ENCODE measurements at regions not wholly inside any gene's neighbourhood (a gene's known extent, or its start where the extent isn't known, plus 50 kb on each side); places are given as distances from the start of the nearest gene placed in this dataset.

GRCh38 chr2:37543999-37544557 lies 127.4 kb downstream of the CDC42EP3 start:
- Histone ChIP-seq H3K4me3 (ENCODE audit: low read length) (peak overlapping the region; percentile 21), H3K36me3 (replicated peaks; ENCODE audit: low read depth, low read length) (no peaks in the 10 kb centered on the region), H2AFZ (ENCODE audit: low read depth, low read length) (no peak overlapping the region), H4K20me1 (ENCODE audit: insufficient read depth, low read length) (no peaks in the 10 kb centered on the region), H3K9me3 (ENCODE audit: insufficient read depth, low read length) (0 out of 2 replicates have a peak, but pooled peaks cover 4% of the 10 kb centered on the region), H3K79me2 (ENCODE audit: low read length) (no peaks in the 10 kb centered on the region), H3K27me3 (ENCODE audit: low read depth, low read length) (0 out of 2 replicates have a peak, but pooled peaks cover 6% of the 10 kb centered on the region), H3K9ac (ENCODE audit: low read length) (no peak overlapping the region), H3K27ac (ENCODE audit: low read length) (no peak overlapping the region), H3K4me2 (ENCODE audit: low read length) (peak overlapping the region; percentile 68), H3K4me1 (ENCODE audit: low read length) (peaks cover 33% of the 10 kb centered on the region)
- TF ChIP-seq CTCF (IDR thresholded peaks at IDR 0.05; ENCODE audit: low read depth, low read length), result no peak
- TF ChIP-seq EZH2phosphoT487 (IDR thresholded peaks at IDR 0.05; ENCODE audit: low read depth), result no peak

- no peak overlapping the region for H3K27ac ChIP-seq (ENCODE audit: low read length)
- H3K79me2 ChIP-seq (ENCODE audit: low read length), result no peaks in the 10 kb centered on the region
- H3K4me3 ChIP-seq (ENCODE audit: low read length), result peak overlapping the region; percentile 21
- 0 out of 2 replicates have a peak, but pooled peaks cover 4% of the 10 kb centered on the region for H3K9me3 ChIP-seq (ENCODE audit: insufficient read depth, low read length)
- H3K9ac ChIP-seq (ENCODE audit: low read length), result no peak overlapping the region
- no peak overlapping the region for H2AFZ ChIP-seq (ENCODE audit: low read depth, low read length)
- no peak for TF ChIP-seq EZH2phosphoT487 (IDR thresholded peaks at IDR 0.05; ENCODE audit: low read depth)
- no peak for TF ChIP-seq CTCF (IDR thresholded peaks at IDR 0.05; ENCODE audit: low read depth, low read length)
- no peaks in the 10 kb centered on the region for H4K20me1 ChIP-seq (ENCODE audit: insufficient read depth, low read length)
- H3K4me2 ChIP-seq (ENCODE audit: low read length), result peak overlapping the region; percentile 68
- no peaks in the 10 kb centered on the region for H3K36me3 ChIP-seq (replicated peaks; ENCODE audit: low read depth, low read length)
- H3K27me3 ChIP-seq (ENCODE audit: low read depth, low read length), result 0 out of 2 replicates have a peak, but pooled peaks cover 6% of the 10 kb centered on the region
- peaks cover 38% of the 10 kb centered on the region for H3K4me1 ChIP-seq (ENCODE audit: low read length)
Measured at GRCh38 chr2:37544591-37545031, 126.8 kb downstream of the CDC42EP3 start.

- Histone ChIP-seq H3K4me3 (ENCODE audit: low read length) (peak overlapping the region; percentile 13), H3K27ac (ENCODE audit: low read length) (peak overlapping the region; percentile 59), H3K9me3 (ENCODE audit: insufficient read depth, low read length) (0 out of 2 replicates have a peak, but pooled peaks cover 4% of the 10 kb centered on the region)
Measured at GRCh38 chr2:37549598-37549997, 121.8 kb downstream of the CDC42EP3 start.

More at GRCh38 chr2:37549598-37549997, 121.8 kb downstream of the CDC42EP3 start:
- Histone ChIP-seq H2AFZ (ENCODE audit: low read depth, low read length) (no peak overlapping the region), H3K79me2 (ENCODE audit: low read length) (no peaks in the 10 kb centered on the region), H3K4me1 (ENCODE audit: low read length) (peaks cover 37% of the 10 kb centered on the region), H4K20me1 (ENCODE audit: insufficient read depth, low read length) (no peaks in the 10 kb centered on the region), H3K27me3 (ENCODE audit: low read depth, low read length) (no peaks in the 10 kb centered on the region), H3K4me2 (ENCODE audit: low read length) (peak overlapping the region; percentile 46), H3K9ac (ENCODE audit: low read length) (peak overlapping the region; percentile 45), H3K36me3 (replicated peaks; ENCODE audit: low read depth, low read length) (no peaks in the 10 kb centered on the region)
- TF ChIP-seq EZH2phosphoT487 (IDR thresholded peaks at IDR 0.05; ENCODE audit: low read depth), result no peak
- TF ChIP-seq CTCF (IDR thresholded peaks at IDR 0.05; ENCODE audit: low read depth, low read length), result no peak

Data from OCI-LY3 (cell line).